SK-N-SH treated with all-trans-retinoic acid at 6 μM for 48 hours (cell line): ENCODE measurements at regions not wholly inside any gene's neighbourhood (a gene's known extent, or its start where the extent isn't known, plus 50 kb on each side); places are given as distances from the start of the nearest gene placed in this dataset.

ENCODE experiments used
- ATAC-seq: fragments of 200-7000 bp; cut with Tn5 transposase; 3 replicates; pipeline ENCODE4 v1.9.1; 2020; ENCODE audit warnings: mild to moderate bottlenecking, moderate library complexity
- ARNTL ChIP-seq: fragments of 450-650 bp; formaldehyde crosslinking; IDR thresholded peaks from 2 replicates; pipeline ENCODE4 v1.5.0; 2020; ENCODE audit warnings: low read depth, mild to moderate bottlenecking, moderate library complexity, borderline replicate concordance
- BACH2 ChIP-seq: fragments of 250-450 bp; sonication (Bioruptor Pico); IDR thresholded peaks from 2 replicates; pipeline ENCODE4 v1.9.0; 2021; ENCODE audit warnings: mild to moderate bottlenecking, borderline replicate concordance
- CSDC2 ChIP-seq: fragments of 250-450 bp; sonication (Bioruptor Pico); IDR thresholded peaks from 2 replicates; pipeline ENCODE4 v1.5.0; 2020; ENCODE audit warnings: mild to moderate bottlenecking, moderate library complexity
- ESRRG ChIP-seq: fragments of 250-450 bp; sonication (Bioruptor Pico); IDR thresholded peaks from 2 replicates; pipeline ENCODE4 v1.6.1; 2021; ENCODE audit warnings: mild to moderate bottlenecking
- GLIS3 ChIP-seq: fragments of 250-450 bp; sonication (Bioruptor Pico); IDR thresholded peaks from 2 replicates; pipeline ENCODE4 v1.5.0; 2020; ENCODE audit warnings: mild to moderate bottlenecking, moderate library complexity
- ISL1 ChIP-seq: fragments of 250-450 bp; sonication (Bioruptor Pico); IDR thresholded peaks from 2 replicates; pipeline ENCODE4 v2.1.2; 2022; ENCODE audit warnings: mild to moderate bottlenecking, moderate library complexity
- OSR1 ChIP-seq: fragments of 250-450 bp; sonication (Bioruptor Pico); IDR thresholded peaks from 2 replicates; pipeline ENCODE4 v1.8.0; 2022; ENCODE audit warnings: moderate library complexity, mild to moderate bottlenecking, inconsistent platforms
- RARB ChIP-seq: fragments of 250-450 bp; sonication (Bioruptor Pico); IDR thresholded peaks from 2 replicates; pipeline ENCODE4 v1.8.0; 2021; ENCODE audit warnings: mild to moderate bottlenecking, moderate library complexity
- SNAI2 ChIP-seq: fragments of 250-450 bp; sonication (Bioruptor Pico); IDR thresholded peaks from 2 replicates; pipeline ENCODE4 v1.5.0; 2020; ENCODE audit warnings: mild to moderate bottlenecking, moderate library complexity
- TCF4 ChIP-seq: fragments of 250-450 bp; sonication (Bioruptor Pico); IDR thresholded peaks from 2 replicates; pipeline ENCODE4 v1.8.0; 2021; ENCODE audit warnings: mild to moderate bottlenecking, moderate library complexity, borderline replicate concordance
- TOX ChIP-seq: fragments of 250-450 bp; sonication (Bioruptor Pico); IDR thresholded peaks from 2 replicates; pipeline ENCODE4 v1.8.0; 2021; ENCODE audit warnings: mild to moderate bottlenecking, moderate library complexity, borderline replicate concordance
- ZC3H10 ChIP-seq: fragments of 250-450 bp; sonication (Bioruptor Pico); IDR thresholded peaks from 2 replicates; pipeline ENCODE4 v1.5.1; 2021; ENCODE audit warnings: mild to moderate bottlenecking, moderate library complexity
- ZFP3 ChIP-seq: fragments of 250-450 bp; sonication (Bioruptor Pico); IDR thresholded peaks from 2 replicates; pipeline ENCODE4 v1.5.0; 2020; ENCODE audit warnings: mild to moderate bottlenecking, moderate library complexity
- ZFP30 ChIP-seq: fragments of 450-650 bp; formaldehyde crosslinking; IDR thresholded peaks from 2 replicates; pipeline ENCODE4 v1.5.0; 2022; ENCODE audit warnings: mild to moderate bottlenecking, moderate library complexity
- ZNF565 ChIP-seq: fragments of 450-650 bp; formaldehyde crosslinking; conservative IDR thresholded peaks from 2 replicates; pipeline ENCODE4 v1.5.0; 2020; ENCODE audit warnings: low read depth, mild to moderate bottlenecking, moderate library complexity
- ZNF70 ChIP-seq: fragments of 450-650 bp; formaldehyde crosslinking; IDR thresholded peaks from 2 replicates; pipeline ENCODE4 v1.5.0; 2020; ENCODE audit warnings: mild to moderate bottlenecking, moderate library complexity
- ZNF8 ChIP-seq: fragments of 450-650 bp; formaldehyde crosslinking; IDR thresholded peaks from 2 replicates; pipeline ENCODE4 v1.5.0; 2020; ENCODE audit warnings: mild to moderate bottlenecking, moderate library complexity
- TF ChIP-seq, protein P1 (sequence below): fragments of 250-450 bp; sonication (Bioruptor Pico); IDR thresholded peaks from 2 replicates; pipeline ENCODE4 v1.5.0; 2020; ENCODE audit warnings: mild to moderate bottlenecking, moderate library complexity
- TF ChIP-seq, protein P2 (sequence below): fragments of 250-450 bp; sonication (Bioruptor Pico); IDR thresholded peaks from 2 replicates; pipeline ENCODE4 v1.8.0; 2021; ENCODE audit warnings: low read depth, mild to moderate bottlenecking, moderate library complexity, borderline replicate concordance
- TF ChIP-seq, protein P3 (sequence below): fragments of 250-450 bp; sonication (Bioruptor Pico); IDR thresholded peaks from 2 replicates; pipeline ENCODE4 v1.8.0; 2020; ENCODE audit warnings: mild to moderate bottlenecking, moderate library complexity, borderline replicate concordance
- TF ChIP-seq, protein P4 (sequence below): fragments of 250-450 bp; sonication (Bioruptor Pico); IDR thresholded peaks from 2 replicates; pipeline ENCODE4 v1.5.1; 2021; ENCODE audit warnings: mild to moderate bottlenecking, moderate library complexity

DNA sequence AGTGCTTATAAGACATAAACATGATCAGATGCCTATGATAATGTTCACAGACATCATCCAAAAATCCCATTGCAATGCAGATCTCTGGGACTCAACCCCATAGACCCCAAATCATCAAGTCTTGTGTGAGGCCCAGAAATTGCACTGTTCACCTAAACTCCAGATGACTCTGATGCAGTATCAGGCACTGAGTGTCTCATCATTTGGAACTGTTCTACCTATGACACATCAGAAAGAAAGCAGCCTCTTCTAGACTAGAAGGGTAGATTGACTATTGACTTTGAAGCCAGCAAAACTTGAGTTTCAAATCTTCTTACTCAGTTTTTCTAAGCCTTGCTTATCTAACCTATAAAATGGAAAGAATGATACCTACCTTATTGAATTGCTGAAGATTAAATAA, 58.7 kb upstream of the PAPPA start:
- TF ChIP-seq GLIS3 (CRISPR knock-in tag) (no peak), OSR1 (CRISPR knock-in tag) (no peak), BACH2 (CRISPR knock-in tag) (no peak), RARB (CRISPR knock-in tag) (no peak)
- TF ChIP-seq, all 23 proteins: peak for 0
- ATAC-seq, result no peak

DNA sequence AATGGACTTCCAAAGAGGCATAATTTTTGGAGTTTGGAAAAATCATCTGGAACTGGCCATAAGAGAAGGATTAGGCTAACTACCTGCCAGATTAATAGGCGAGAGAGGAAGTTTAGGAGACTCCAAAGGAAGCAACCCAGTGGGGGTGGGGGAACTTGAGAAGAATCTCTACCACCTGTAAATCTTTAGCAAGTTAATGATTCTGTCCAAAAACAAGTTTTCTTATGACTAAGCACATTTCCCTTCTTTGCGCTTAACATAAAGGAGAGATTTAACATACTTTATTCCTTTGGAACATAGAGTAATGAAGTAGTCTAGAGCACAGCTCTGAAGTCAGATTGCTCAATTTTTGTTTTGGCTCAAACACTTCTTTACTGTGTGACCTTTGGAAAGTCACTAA, 58.2 kb upstream of the PAPPA start:
- TF ChIP-seq, protein P1, sequence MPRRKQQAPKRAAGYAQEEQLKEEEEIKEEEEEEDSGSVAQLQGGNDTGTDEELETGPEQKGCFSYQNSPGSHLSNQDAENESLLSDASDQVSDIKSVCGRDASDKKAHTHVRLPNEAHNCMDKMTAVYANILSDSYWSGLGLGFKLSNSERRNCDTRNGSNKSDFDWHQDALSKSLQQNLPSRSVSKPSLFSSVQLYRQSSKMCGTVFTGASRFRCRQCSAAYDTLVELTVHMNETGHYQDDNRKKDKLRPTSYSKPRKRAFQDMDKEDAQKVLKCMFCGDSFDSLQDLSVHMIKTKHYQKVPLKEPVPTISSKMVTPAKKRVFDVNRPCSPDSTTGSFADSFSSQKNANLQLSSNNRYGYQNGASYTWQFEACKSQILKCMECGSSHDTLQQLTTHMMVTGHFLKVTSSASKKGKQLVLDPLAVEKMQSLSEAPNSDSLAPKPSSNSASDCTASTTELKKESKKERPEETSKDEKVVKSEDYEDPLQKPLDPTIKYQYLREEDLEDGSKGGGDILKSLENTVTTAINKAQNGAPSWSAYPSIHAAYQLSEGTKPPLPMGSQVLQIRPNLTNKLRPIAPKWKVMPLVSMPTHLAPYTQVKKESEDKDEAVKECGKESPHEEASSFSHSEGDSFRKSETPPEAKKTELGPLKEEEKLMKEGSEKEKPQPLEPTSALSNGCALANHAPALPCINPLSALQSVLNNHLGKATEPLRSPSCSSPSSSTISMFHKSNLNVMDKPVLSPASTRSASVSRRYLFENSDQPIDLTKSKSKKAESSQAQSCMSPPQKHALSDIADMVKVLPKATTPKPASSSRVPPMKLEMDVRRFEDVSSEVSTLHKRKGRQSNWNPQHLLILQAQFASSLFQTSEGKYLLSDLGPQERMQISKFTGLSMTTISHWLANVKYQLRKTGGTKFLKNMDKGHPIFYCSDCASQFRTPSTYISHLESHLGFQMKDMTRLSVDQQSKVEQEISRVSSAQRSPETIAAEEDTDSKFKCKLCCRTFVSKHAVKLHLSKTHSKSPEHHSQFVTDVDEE (CRISPR knock-in tag), result no peak
- no peak for ATAC-seq

DNA sequence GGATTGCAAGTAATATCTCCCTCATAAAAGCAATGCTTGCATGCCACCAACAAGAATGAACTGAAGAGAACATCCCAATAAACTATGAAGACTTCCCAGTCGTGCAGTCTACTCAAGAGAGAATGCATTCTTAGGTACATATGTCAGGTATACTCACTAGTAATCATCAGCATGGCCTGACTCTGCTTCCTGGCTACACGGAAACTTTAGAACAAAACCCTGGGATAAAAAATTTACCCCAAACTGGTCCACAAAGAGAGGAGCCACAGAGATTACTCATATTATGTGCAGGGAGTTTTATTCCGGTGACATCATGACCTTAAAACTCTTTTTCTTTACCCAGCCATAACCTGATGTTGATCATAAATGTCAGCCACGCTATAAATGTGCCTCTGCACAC, 57.5 kb upstream of the PAPPA start:
- TF ChIP-seq ARNTL (CRISPR knock-in tag) (no peak), CSDC2 (CRISPR knock-in tag) (no peak), OSR1 (CRISPR knock-in tag) (no peak)
- TF ChIP-seq, protein P1 (CRISPR knock-in tag), result no peak
- TF ChIP-seq, protein P2, sequence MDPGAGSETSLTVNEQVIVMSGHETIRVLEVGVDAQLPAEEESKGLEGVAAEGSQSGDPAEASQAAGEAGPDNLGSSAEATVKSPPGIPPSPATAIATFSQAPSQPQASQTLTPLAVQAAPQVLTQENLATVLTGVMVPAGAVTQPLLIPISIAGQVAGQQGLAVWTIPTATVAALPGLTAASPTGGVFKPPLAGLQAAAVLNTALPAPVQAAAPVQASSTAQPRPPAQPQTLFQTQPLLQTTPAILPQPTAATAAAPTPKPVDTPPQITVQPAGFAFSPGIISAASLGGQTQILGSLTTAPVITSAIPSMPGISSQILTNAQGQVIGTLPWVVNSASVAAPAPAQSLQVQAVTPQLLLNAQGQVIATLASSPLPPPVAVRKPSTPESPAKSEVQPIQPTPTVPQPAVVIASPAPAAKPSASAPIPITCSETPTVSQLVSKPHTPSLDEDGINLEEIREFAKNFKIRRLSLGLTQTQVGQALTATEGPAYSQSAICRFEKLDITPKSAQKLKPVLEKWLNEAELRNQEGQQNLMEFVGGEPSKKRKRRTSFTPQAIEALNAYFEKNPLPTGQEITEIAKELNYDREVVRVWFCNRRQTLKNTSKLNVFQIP, result no peak
- ATAC-seq, result no peak; the same call in 1 of the 3 replicates

DNA sequence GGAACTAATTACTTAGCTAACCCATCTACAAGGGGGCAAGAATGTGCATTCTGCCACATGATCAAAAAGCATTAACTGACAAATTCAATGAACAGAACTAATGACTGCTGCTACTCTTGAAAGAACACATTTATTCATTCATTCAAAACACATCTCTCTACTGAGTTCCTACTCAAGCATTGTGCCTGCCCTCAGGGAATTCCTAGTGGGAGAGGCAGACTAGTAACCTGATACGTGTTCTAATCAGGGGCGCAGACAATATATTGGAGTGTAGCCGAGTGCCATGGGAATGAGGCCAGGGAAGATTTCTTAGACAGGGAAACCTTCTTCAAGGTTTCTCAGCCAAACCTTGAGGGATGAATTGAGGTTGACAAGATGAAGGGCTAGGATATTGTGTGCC, 56.7 kb upstream of the PAPPA start:
- TF ChIP-seq CSDC2 (CRISPR knock-in tag), result no peak
- TF ChIP-seq, protein P3, sequence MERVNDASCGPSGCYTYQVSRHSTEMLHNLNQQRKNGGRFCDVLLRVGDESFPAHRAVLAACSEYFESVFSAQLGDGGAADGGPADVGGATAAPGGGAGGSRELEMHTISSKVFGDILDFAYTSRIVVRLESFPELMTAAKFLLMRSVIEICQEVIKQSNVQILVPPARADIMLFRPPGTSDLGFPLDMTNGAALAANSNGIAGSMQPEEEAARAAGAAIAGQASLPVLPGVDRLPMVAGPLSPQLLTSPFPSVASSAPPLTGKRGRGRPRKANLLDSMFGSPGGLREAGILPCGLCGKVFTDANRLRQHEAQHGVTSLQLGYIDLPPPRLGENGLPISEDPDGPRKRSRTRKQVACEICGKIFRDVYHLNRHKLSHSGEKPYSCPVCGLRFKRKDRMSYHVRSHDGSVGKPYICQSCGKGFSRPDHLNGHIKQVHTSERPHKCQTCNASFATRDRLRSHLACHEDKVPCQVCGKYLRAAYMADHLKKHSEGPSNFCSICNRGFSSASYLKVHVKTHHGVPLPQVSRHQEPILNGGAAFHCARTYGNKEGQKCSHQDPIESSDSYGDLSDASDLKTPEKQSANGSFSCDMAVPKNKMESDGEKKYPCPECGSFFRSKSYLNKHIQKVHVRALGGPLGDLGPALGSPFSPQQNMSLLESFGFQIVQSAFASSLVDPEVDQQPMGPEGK (CRISPR knock-in tag), result no peak
- no peak for TF ChIP-seq ISL1 (CRISPR knock-in tag)
- no peak for TF ChIP-seq TCF4 (CRISPR knock-in tag)
- TF ChIP-seq, protein P4, sequence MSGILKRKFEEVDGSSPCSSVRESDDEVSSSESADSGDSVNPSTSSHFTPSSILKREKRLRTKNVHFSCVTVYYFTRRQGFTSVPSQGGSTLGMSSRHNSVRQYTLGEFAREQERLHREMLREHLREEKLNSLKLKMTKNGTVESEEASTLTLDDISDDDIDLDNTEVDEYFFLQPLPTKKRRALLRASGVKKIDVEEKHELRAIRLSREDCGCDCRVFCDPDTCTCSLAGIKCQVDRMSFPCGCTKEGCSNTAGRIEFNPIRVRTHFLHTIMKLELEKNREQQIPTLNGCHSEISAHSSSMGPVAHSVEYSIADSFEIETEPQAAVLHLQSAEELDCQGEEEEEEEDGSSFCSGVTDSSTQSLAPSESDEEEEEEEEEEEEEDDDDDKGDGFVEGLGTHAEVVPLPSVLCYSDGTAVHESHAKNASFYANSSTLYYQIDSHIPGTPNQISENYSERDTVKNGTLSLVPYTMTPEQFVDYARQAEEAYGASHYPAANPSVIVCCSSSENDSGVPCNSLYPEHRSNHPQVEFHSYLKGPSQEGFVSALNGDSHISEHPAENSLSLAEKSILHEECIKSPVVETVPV, result no peak
- no peak for TF ChIP-seq ZNF565
- TF ChIP-seq ZFP30 (CRISPR knock-in tag), result no peak
- TF ChIP-seq, protein P1 (CRISPR knock-in tag), result no peak
- TF ChIP-seq BACH2 (CRISPR knock-in tag), result no peak
- no peak for TF ChIP-seq ZC3H10 (CRISPR knock-in tag)
- TF ChIP-seq GLIS3 (CRISPR knock-in tag), result no peak
- TF ChIP-seq ESRRG (CRISPR knock-in tag), result no peak
- TF ChIP-seq TOX (CRISPR knock-in tag), result no peak
- no peak for TF ChIP-seq ZFP3
- no peak for TF ChIP-seq ARNTL (CRISPR knock-in tag)
- no peak for TF ChIP-seq ZNF8
- no peak for TF ChIP-seq SNAI2 (CRISPR knock-in tag)
- TF ChIP-seq ZNF70 (CRISPR knock-in tag), result no peak
- ATAC-seq, result no peak
